ENCODE measurements at regions not wholly inside any gene's neighbourhood (a gene's known extent, or its start where the extent isn't known, plus 50 kb on each side); places are given as distances from the start of the nearest gene placed in this dataset.

- no peak for ATAC-seq
- BruUV-seq (replicated peaks), result no TSS peak
- intact Hi-C loops (cut with micrococcal nuclease; ENCODE audit: unreplicated experiment) (no loop called here), in situ Hi-C loops (cut with MboI) (no loop called here)
- no peaks in the 10 kb centered on the region for H3K4me1 ChIP-seq (ENCODE audit: control insufficient read depth, insufficient read depth, low read length)
- H3K79me2 ChIP-seq (ENCODE audit: control insufficient read depth, insufficient read depth, low read length), result no peaks in the 10 kb centered on the region
- ChIA-PET RAD21 (ENCODE audit: unreplicated experiment) (no interaction called here), SMC1A (ENCODE audit: uncharacterized antibody, unreplicated experiment) (no interaction called here), CTCF (no interaction called here), POLR2A (no interaction called here)
- H3K36me3 ChIP-seq (ENCODE audit: control insufficient read depth in 2 of 2, insufficient read depth in 2 of 2, low read length in 1 of 2), result no peaks in the 10 kb centered on the region
- no peak for FAIRE-seq
- DNase-seq (ENCODE audit: low read depth, low spot score), result no peak
- TF ChIP-seq HDGF (IDR thresholded peaks at IDR 0.05), result no peak
- TF ChIP-seq RUNX3 (IDR thresholded peaks at IDR 0.05; ENCODE audit: low read length), result no peak
- no peak for TF ChIP-seq EGR1 (IDR thresholded peaks at IDR 0.05; ENCODE audit: borderline replicate concordance in 1 of 2, low read depth in 2 of 2, low read length in 2 of 2)
- TF ChIP-seq PRDM15 (CRISPR knock-in tag; IDR thresholded peaks at IDR 0.05), result no peak
- no peak for TF ChIP-seq JUND (IDR thresholded peaks at IDR 0.05; ENCODE audit: low read depth, low read length)
- no peak for TF ChIP-seq MXI1 (IDR thresholded peaks at IDR 0.05; ENCODE audit: low read depth, low read length)
- TF ChIP-seq ZNF622 (IDR thresholded peaks at IDR 0.05), result no peak
- TF ChIP-seq TCF12 (IDR thresholded peaks at IDR 0.05; ENCODE audit: low read depth, low read length), result no peak
- no peak for TF ChIP-seq CREM (IDR thresholded peaks at IDR 0.05; ENCODE audit: low read depth)
- no peak for TF ChIP-seq EP300 (IDR thresholded peaks at IDR 0.05; ENCODE audit: borderline replicate concordance in 1 of 2, control insufficient read depth in 1 of 2, low read depth in 2 of 2, low read length in 2 of 2)
- no peaks in the 10 kb centered on the region for H3K9me3 ChIP-seq (replicated peaks; ENCODE audit: control insufficient read depth, insufficient read depth, low read length)
- H2AFZ ChIP-seq (ENCODE audit: control insufficient read depth, low read depth, low read length), result no peak overlapping the region
- no peaks in the 10 kb centered on the region for H4K20me1 ChIP-seq (ENCODE audit: control insufficient read depth, insufficient read depth)
- H3K27ac ChIP-seq (ENCODE audit: control insufficient read depth, insufficient read depth), result no peak overlapping the region
- 53% methylated on average over 5 of the region's 5 CpGs for WGBS (ENCODE audit: insufficient coverage, insufficient replicate concordance, low lambda C conversion rate, missing lambda C conversion rate)
- H3K9ac ChIP-seq (ENCODE audit: control insufficient read depth, insufficient read depth, low read length), result no peak overlapping the region
- H3K27me3 ChIP-seq (replicated peaks in 1 of 2; ENCODE audit: control insufficient read depth in 2 of 2, insufficient read depth in 2 of 2, low read length in 1 of 2), result no peaks in the 10 kb centered on the region
- H3K4me3 ChIP-seq, result no peak overlapping the region
- no peak overlapping the region for H3K4me2 ChIP-seq (ENCODE audit: control insufficient read depth, insufficient read depth)
Measured at GRCh38 chr6:50905297-50905696, 86.6 kb downstream of the TFAP2B start.

All from GM12878 (cell line).